NCI-H345 (cell line): ENCODE measurements at regions not wholly inside any gene's neighbourhood (a gene's known extent, or its start where the extent isn't known, plus 50 kb on each side); places are given as distances from the start of the nearest gene placed in this dataset.

Experiments
- DNase-seq: peaks from one replicate; lab custom pipeline; 2025; lab: John Stamatoyannopoulos, UW

DNA sequence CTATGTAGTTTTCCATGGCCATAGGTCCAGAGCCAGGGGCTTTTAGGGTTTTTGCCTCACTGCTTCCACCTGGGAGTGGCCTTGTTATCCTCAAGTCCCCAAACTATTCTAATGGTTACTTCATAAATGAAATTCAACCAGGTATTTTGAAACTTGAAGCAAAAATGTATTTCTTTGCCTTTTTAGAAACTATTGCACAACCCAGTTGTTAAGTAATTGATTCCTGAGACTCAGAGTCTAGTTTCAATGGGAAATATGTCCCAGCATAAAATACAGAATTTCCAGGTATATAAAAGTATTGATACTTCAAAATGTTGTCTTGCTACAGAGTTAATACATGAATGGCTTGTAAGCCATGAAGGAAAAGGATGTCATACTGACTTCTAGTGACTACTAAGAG, 456.2 kb upstream of the DAB2 start:
- no peak for DNase-seq

DNA sequence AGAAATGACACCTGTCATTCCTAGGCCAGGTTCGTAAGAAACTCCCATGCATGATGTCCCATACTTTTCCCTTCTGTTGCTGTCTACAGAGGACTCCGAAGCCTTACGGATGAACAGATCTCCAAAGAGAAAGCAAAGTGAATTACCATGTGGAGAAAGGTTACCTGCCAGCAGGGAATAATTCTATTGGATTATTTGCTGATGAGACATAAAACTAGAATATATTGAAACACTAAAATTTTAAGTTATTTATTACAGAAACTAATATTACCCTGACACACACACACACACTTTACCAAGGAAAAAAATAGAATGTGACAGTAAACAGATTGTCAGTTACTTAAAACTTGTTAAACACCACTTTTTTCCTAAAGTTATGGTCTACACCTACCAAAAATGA, 452.7 kb upstream of the DAB2 start:
- DNase-seq = no peak

DNA sequence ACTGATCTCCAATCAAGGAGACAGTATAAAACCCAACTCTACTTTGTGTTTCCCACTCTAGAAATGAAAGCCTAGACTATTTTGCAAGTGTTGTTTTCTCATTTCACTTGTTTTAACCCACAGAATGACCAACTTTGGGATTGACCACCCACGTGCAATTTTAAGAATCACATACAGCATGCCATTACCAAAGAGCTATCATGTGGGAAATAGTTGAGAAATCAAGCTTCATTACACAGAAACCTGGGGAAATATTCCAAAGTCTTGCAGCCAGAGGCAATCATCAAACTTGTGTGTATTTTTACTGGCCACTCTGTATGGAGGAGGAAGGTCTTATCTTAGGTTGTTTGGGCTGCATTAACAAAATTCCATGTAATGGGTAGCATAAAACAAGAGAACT, 451.4 kb upstream of the DAB2 start:
- no peak for DNase-seq

DNA sequence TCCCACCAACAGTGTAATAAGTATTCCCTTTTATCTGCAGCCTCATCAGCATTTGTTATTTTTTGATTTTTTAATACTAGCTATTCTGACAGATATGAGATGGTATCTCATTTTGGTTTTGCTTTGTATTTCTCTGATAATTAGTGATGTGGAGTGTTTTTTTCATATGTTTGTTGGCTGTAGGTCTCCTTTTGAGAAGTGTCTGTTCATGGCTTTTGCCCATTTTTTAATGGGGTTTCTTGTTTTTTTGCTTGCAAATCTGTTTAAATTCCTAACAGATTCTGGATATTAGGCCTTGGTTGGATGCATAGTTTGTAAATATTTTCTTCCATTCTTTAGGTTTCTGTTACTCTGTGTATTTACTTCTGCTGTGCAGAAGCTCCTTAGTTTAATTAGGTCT, 445.4 kb upstream of the DAB2 start:
- DNase-seq = no peak

DNA sequence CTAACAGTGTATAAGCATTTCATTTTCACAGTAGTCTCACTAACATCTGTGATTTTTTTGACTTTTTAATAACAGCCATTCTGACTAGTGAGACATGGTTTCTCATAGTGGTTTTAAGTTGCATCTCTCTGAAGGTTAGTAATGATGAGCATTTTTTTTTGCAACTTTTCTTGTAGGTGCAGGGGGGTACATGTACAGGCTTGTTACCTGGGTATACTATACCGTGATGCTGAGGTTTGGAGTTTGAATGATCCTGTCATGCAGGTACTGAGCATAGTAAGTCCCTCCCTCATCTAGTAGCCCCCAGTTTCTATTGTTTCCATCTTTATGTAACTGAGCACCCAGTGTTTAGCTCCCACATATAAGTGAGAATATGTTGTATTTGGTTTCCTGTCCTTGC, 444.6 kb upstream of the DAB2 start:
- DNase-seq = no peak

DNA sequence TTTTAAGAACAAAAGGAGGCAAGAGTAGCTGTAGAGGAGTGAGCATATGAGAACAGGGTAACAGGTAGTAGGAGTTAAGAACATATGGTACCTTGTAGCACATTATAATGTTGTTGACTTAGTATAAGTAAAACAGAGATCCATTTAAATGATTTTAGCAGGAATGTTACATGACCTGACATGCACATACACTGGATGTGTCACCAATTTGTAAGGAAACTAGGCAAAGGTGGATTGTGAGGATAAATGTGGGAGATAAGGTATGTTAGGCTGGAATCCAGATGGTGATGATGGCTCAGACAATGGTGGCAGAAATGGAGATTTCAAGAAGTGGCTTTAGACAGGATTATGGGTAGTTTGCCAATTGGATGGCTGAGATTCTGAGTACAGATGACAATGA, 443.1 kb upstream of the DAB2 start:
- DNase-seq = no peak

DNA sequence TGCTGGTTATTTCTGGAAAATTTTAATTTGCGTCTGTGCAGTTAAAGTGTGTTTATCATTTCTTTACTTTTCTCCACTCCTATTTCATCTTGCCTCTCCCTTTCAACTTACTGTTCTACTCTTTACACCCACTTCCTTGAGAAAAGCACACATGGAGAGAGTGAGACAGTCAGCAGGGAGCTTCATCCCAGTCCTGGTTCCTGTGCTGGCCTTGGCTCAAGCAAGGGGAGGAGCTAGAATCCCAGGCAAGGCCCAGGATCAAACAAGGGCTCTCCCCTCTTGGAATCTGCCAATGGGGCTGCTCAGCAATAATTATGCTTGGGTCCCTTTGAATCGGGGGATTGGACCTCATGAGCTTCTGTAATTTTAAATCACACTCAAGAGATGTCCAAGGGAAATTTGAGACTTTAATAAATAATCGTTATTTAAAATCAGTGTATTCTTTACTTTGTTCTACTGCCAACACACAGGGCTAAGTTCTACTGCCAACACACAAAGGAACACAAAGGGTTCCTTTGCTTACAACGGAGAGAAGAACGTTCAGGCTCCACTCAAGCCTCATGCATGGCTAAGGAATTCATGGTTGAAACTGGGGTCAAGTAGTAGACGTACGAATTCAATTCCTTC, 439.3 kb upstream of the DAB2 start:
- DNase-seq = no peak

DNA sequence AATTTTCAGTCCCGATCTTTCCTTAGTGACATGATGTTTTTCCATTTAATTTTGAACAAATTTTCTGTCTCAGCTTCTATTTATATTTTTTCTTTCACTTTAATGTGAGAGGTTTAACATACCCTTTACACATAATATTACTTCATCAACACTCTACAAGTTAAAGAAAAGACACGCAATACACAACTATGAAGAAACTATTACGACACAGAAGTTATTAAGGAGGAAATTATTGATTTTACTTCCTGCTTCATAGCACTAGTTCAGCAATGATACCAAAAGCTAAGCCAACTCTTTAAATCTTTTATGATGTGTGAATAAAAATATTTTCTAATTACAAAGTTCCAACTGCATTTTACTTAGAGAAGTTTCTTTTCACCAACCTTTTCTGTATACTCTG, 432.3 kb upstream of the DAB2 start:
- no peak for DNase-seq

DNA sequence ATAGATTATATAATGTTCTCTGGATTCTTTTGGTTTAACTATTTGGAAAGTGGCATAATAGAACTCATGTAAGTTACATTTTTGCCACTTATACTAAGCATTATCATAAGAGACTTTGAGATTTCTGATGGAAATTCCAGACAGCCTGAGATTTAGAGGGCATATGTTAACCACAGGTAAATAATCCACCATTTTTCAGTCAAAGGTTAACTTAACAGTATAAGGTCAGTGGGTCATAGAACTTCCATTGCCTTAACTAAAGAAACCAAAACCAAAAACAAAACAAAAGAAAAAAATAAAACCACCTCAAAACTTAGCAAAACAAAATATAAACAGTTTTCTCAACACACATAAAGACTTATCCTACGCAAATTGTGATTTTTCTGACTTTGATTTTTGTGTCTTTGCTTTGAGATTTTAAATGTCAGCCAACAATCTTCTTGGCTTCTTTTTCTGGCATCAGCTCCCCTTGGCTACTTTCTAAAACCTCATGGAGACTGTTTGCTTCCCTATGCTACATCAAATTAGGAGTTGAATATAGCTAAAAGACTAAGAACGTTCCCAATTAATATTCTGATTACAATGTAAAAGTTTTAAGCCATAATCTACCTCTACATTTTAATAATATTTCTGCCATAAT, 430.1 kb upstream of the DAB2 start:
- DNase-seq = no peak

DNA sequence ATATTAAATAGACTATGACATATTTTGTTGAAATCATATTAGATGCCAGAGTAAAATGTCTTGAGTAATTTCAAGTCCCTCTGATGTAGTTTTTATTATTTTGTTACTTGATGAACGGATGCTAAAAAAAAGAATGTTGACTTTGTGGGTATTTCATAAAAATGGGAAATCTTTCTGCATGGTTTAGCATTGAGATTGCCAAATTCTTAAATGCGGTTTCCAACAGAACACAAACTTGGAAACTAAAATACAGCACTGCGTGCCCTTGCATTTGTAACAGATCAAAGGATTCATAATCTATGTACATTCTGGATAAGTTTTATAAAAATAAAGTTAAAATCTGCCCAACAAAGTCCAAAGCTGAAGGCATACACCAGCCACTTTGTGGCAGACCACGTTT, 425.5 kb upstream of the DAB2 start:
- DNase-seq = no peak

DNA sequence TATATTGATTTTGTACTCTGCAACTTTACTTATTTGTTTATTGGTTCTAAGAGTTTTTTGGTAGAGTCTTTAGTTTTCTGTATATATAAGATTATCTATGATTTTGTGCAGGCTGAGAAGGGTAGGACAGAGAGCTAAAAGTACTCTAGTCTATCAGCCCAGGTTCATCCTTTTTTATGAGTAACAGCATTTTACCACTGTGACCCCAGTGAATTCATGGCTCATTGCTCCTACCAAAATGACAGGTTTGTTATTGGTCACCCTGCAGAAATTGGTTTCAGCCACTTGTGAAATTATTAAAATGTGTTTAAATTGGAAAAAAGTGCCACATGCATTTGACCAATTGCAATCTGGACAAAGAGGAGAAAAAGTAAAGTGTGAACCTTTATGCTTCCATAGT, 421.4 kb upstream of the DAB2 start:
- DNase-seq = no peak

DNA sequence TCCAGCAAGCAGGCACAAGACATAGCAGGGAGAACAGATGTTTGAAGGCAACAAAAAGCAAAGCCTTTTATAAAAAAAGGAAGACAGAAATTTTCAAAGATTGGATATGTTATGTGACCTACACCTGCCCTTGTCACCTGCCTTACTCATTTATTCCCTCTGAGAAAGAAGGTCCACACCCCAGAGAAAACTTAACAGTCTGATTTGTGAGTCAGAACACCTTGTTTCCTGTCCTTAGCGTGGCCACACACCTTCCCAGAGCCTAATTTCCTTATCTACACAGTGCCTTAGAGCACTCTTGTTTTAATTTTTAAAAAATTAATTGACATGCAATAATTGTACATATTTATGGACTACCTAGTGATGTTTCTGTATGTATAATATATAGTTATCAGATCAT, 419.0 kb upstream of the DAB2 start:
- DNase-seq = no peak

DNA sequence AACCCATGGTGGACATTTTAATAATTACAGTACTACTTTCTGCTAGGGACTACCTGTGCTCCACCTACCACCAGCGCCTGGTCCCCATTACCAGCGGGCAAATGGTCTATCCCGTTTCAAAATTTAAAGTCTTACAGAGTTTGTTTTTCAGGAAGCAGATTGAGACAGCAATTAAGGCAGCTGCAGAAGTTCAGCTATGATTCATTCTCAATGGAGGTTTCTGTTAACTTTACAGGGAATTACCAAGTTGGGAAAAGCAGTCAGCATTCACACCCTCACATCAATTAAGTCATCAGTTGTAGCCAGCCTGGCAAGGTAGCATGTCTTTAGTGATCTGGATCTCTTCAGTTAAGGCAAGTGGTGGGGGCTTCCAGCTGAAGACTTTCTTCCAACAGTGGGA, 410.6 kb upstream of the DAB2 start:
- no peak for DNase-seq

DNA sequence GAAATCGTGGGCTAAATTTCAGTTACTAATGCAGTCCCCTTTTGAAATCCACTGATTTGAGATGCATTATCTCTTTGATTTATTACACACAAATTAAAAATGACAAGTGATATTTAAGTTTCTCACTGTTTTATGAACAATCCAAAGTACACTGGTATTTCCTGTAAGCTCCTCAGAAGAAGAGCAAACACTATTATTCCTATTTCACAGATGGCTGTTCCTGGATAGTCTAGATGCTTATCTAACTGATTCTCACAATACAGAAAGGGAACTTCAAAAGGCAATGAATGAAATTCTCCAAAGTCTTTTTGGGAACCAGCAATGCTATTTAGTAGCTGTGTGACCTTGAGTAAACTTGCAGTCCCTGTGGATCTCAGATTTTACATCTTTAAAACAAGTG, 404.7 kb upstream of the DAB2 start:
- DNase-seq = no peak

DNA sequence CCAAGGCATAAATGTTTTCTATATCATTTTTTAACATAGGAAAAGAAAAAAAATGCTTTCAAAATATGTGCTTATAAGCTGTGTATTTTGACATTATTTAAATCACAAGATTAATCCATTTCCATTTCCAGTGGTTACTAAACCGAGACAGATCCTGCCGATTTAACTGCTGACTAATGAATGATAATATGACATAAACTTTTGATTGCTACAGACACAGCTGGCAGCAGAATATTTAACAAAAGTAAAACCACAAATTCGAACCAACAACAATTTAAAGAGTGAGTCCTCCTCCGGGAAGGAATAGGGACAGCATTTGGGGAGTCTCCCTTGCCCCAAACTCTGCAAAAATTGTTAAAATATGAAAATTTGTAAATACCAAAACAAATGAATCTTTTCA, 401.3 kb upstream of the DAB2 start:
- DNase-seq = no peak

DNA sequence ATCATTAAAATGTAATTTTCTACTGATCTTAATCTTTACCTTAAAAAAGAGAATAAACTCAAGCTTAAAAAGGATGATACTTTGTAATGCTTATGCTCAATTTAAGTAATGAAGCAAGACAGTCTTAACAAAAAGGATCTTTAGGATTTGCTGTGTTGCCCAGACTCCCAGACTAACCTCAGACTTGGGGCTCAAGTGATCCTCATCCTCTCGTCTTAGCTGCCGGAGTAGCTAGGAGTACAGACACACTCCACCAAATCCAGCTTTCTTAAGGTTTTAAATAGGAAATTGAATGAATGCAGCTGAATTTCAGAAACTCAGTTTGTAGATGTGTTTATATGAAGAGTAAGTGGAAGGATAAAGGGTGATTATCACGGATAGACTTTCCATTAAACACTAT, 400.5 kb upstream of the DAB2 start:
- DNase-seq = no peak

DNA sequence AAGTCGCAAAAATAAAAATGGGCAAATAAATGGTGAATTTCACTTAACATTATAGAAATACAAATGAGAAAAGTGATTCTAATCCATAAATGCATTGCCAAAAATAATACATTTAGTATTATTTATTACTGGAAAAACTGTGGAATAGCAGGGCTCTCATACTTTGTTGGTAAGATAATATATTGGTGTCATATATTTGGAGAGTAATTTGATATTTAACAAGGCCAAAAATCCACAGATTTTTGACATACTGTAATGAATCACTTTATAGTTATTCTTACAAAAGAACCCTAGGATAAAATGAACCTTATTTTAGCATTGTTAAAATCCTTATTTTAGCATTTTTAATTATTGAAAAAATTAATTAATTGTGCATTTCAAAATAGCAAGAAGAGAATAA, 397.2 kb upstream of the DAB2 start:
- DNase-seq = no peak

DNA sequence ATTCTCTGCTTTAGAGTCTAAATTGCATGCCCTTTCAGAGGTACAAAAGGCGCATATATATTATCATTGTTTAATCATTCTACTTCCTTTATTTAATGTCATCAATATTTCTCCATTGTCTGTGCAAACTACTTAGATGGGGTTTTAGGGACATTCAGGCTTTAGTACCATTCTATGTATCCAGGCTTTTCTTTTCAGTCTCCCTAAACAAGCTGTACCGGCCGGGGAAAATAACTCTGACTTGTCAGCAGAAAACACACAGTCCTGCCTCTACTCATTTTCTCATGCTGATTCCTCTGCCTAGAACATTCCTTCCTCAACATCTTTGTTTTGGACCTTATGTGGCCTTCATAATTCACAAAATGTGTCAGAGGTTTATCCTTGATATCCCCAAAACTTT, 392.1 kb upstream of the DAB2 start:
- no peak for DNase-seq

DNA sequence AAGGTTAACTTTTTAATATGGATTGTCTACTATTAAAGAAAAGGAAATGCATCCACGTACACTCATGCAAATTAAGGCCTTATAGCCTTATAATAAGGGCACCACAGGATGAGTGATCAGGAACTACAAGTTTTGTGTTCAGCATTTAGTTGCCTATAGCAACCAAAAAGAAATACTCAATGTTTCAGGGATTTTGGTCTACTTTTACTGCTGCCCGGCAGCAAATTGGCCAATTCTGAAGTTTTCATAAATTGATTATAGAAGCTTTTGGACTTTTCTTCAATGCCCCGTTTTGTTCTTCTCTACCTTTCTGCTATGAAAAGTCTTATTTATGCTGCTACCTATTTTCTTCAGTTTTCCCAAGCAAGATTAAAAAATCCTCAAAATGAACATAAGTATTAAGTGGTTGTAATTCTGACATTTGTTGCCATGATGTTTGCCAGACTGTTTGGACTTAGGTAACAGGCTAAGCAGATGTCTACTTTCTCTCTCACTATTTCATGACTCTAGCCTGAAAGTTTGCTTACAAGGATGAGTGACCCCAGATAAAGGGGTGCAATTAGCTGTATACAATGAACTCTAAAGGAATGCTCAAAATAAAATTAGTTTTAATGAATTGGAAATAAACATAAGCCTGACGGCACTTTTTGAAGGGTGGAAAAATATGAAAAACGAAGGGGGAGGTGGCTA, 391.5 kb upstream of the DAB2 start:
- DNase-seq = no peak

DNA sequence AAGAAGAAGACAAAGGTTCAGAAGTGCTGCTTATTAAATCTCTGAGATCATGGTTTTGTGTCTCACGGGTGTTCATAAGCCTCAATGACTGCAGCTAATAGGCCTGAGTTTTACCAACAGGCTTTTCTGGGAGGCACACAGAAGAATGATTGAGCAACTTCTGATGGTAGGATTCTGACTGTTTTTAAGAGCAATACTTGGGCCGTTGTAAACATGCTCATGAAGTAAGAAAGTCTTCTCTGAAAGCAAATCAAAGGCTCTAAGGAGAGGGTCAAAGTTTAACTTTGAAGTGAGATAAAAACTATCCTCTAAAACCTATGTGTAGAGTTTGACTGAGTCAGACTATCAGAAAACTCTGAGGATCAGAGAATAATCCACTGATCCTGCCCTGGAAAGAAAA, 390.9 kb upstream of the DAB2 start:
- DNase-seq = no peak

DNA sequence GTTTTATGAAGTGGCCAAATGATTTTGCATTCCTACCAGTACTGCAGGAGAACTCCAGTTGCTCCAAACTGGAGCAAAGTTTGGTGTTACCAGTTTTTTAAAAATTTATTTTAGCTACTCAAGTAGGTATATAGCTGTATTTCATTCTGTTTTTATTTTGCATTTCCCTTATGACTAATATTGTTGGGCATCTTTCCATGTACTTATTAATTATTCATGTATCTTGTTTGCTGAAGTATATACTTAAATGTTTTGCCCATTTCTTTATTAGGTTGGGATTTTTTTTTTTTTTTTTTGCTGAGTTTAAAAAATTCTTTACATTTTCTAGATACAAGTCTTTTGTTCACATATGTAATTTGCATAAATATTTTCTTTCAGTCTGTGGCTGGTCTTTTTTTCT, 386.6 kb upstream of the DAB2 start:
- no peak for DNase-seq

DNA sequence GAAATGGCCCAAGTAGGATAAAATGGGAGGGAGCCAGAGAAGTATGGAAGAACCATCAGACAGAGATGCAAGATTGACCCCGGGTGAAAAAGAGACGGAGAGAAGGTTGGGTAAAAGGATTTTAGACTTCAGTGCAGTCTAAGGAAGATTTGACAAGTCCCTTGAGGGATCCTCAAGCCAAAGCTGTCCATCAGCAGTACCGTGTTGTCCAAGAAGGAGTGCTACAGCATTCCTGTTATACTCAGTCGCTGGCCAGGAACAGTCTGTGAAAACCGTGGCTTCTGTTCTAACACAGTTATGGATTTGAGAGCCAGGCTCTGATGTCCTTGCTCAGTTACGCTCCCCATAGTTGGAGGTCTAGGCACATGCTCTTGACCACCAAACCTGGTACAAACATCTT, 383.9 kb upstream of the DAB2 start:
- no peak for DNase-seq

DNA sequence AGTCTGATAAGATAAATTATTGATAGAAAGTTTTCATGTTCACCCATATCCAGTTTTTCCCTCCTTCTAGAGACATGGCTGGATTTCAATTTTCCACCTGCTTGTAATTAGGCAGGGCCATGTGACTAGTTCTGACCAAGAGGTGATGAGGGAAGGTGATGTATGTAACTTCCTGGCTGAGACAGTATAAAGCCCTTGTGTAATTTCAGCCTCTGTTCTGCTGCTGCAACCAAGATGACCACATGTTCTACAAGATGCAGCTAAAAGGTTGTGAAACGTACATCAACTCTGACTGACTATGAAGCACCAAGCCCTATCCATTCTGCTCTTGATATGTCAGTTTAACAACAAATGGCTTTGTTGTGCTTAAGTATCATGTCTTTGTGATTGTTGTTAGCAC, 376.5 kb upstream of the DAB2 start:
- no peak for DNase-seq

DNA sequence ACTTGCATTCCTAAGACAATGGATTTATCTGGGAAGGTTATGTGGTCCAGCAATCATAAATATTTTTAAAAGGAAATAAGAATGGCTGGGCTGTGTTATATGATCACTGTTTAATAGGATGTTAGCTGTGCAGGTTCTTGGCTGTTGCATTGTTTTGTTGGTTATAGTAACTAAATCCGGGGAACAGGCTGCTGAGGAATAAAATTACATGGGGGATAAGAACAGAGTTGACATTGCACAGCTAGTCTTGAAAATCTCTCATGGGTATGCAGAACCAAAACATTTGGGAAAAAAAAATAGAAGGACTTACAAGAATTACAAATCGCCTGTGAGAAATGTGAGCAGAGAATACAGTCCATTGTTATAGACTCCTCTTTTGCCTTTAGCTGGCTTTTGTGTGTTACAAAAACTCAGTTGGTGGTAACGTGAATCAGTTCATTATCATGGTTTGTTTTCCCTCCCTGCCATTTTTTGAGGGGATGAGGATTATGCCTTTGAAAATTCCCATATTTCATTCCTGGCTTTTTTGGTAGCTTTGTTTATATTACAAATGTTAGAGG, 375.3 kb upstream of the DAB2 start:
- no peak for DNase-seq
